DMS53 (cell line): ENCODE measurements at regions not wholly inside any gene's neighbourhood (a gene's known extent, or its start where the extent isn't known, plus 50 kb on each side); places are given as distances from the start of the nearest gene placed in this dataset.
"Not testable (repeated sequence)": the region's sequence is repeated elsewhere in the genome, so short reads cannot be mapped to it uniquely, and the experiment has no call there.

Source experiments
- DNase-seq: peaks from one replicate; lab custom pipeline; 2025; lab: John Stamatoyannopoulos, UW

GRCh38 chr6:90463359-90463758, 123.5 kb downstream of the MAP3K7 start:
- no peak for DNase-seq

GRCh38 chr6:90462102-90462501, 124.8 kb downstream of the MAP3K7 start:
- DNase-seq = no peak

- DNase-seq = no peak
Measured at GRCh38 chr6:90461383-90461782, 125.5 kb downstream of the MAP3K7 start.

- DNase-seq = no peak
Measured at GRCh38 chr6:90460051-90460450, 126.8 kb downstream of the MAP3K7 start.

- DNase-seq = no peak
Measured at GRCh38 chr6:90459225-90459758, 127.6 kb downstream of the MAP3K7 start.

- DNase-seq = no peak
Measured at GRCh38 chr6:90458353-90459224, 128.3 kb downstream of the MAP3K7 start.

GRCh38 chr6:90457867-90458259, 129.0 kb downstream of the MAP3K7 start:
- no peak for DNase-seq

- DNase-seq = not testable (repeated sequence)
Measured at GRCh38 chr6:90456997-90457866, 129.6 kb downstream of the MAP3K7 start.

GRCh38 chr6:90456001-90456400, 130.9 kb downstream of the MAP3K7 start:
- no peak for DNase-seq

GRCh38 chr6:90454836-90455427, 131.9 kb downstream of the MAP3K7 start:
- no peak for DNase-seq

- DNase-seq = no peak
Measured at GRCh38 chr6:90450268-90450953, 136.5 kb downstream of the MAP3K7 start.

- DNase-seq = no peak
Measured at GRCh38 chr6:90449311-90449710, 137.6 kb downstream of the MAP3K7 start.

- no peak for DNase-seq
Measured at GRCh38 chr6:90448836-90449235, 138.0 kb downstream of the MAP3K7 start.

- DNase-seq = no peak
Measured at GRCh38 chr6:90446164-90446563, 140.7 kb downstream of the MAP3K7 start.

GRCh38 chr6:90445533-90446108, 141.3 kb downstream of the MAP3K7 start:
- no peak for DNase-seq

- no peak for DNase-seq
Measured at GRCh38 chr6:90444160-90444714, 142.6 kb downstream of the MAP3K7 start.

- no peak for DNase-seq
Measured at GRCh38 chr6:90442366-90442765, 144.5 kb downstream of the MAP3K7 start.

GRCh38 chr6:90440586-90441283, 144.1 kb upstream of the BACH2 start:
- DNase-seq = no peak

GRCh38 chr6:90439586-90439985, 142.9 kb upstream of the BACH2 start:
- DNase-seq = no peak

GRCh38 chr6:90436403-90436802, 139.8 kb upstream of the BACH2 start:
- DNase-seq = no peak
